GM23338 (cell line): ENCODE measurements at regions not wholly inside any gene's neighbourhood (a gene's known extent, or its start where the extent isn't known, plus 50 kb on each side); places are given as distances from the start of the nearest gene placed in this dataset.

ENCODE experiments used
- ATAC-seq: fragments of 200-7000 bp; cut with Tn5 transposase; 3 replicates; pipeline ENCODE4 v1.9.1; 2020
- DNase-seq: peaks from one replicate; pipeline ENCODE4 v3.0.0-alpha.2; 2015; ENCODE audit warnings: low spot score
- H2AFZ ChIP-seq: fragments of 200-600 bp; sonication (generic); 2 replicates; pipeline ENCODE4 v1.8.0; 2016; ENCODE audit warnings: antibody characterized with exemption, mild to moderate bottlenecking, moderate library complexity
- H3F3A ChIP-seq: fragments of 200-600 bp; sonication (generic); replicated peaks from 2 replicates; pipeline ENCODE4 v1.8.0; 2017; ENCODE audit warnings: antibody characterized with exemption, mixed run types, low read depth
- H3K27ac ChIP-seq: fragments of 200-600 bp; sonication (generic); 2 replicates; pipeline ENCODE4 v1.6.1; 2016; ENCODE audit warnings: low read depth
- H3K27me3 ChIP-seq: fragments of 200-600 bp; sonication (generic); 2 replicates; pipeline ENCODE4 v1.8.0; 2016; ENCODE audit warnings: mild to moderate bottlenecking, mixed run types, moderate library complexity; ENCODE audit not compliant: insufficient read depth
- H3K36me3 ChIP-seq: fragments of 200-600 bp; sonication (generic); 2 replicates; pipeline ENCODE4 v1.8.0; 2016; ENCODE audit warnings: mild to moderate bottlenecking; ENCODE audit not compliant: insufficient read depth
- H3K4me1 ChIP-seq: fragments of 200-600 bp; sonication (generic); 2 replicates; pipeline ENCODE4 v1.8.0; 2016; ENCODE audit warnings: mild to moderate bottlenecking, moderate library complexity; ENCODE audit not compliant: insufficient read depth
- H3K4me2 ChIP-seq: fragments of 200-600 bp; sonication (generic); 2 replicates; pipeline ENCODE4 v1.7.1; 2017; ENCODE audit warnings: mixed run types
- H3K4me3 ChIP-seq: fragments of 200-600 bp; sonication (generic); 2 replicates; pipeline ENCODE4 v1.6.1; 2016; ENCODE audit warnings: mixed run types
- H3K79me2 ChIP-seq: fragments of 200-600 bp; sonication (generic); replicated peaks from 2 replicates; pipeline ENCODE4 v1.8.0; 2017; ENCODE audit warnings: mild to moderate bottlenecking; ENCODE audit not compliant: insufficient read depth
- H3K9me2 ChIP-seq: fragments of 200-600 bp; sonication (generic); 2 replicates; pipeline ENCODE4 v1.8.0; 2017; ENCODE audit not compliant: insufficient read depth
- H4K20me1 ChIP-seq: fragments of 200-600 bp; sonication (generic); replicated peaks from 2 replicates; pipeline ENCODE4 v1.8.0; 2017; ENCODE audit warnings: mild to moderate bottlenecking; ENCODE audit not compliant: insufficient read depth
- H3K27ac Mint-ChIP-seq: 2 replicates; pipeline ENCODE4 v1.8.0; 2020; ENCODE audit warnings: inconsistent platforms, mild to moderate bottlenecking, moderate library complexity, mixed read lengths
- H3K27me3 Mint-ChIP-seq: 3 replicates; pipeline ENCODE4 v1.8.0; 2022; ENCODE audit warnings: low read depth, mild to moderate bottlenecking, moderate library complexity, mixed read lengths, inconsistent platforms; ENCODE audit not compliant: insufficient read depth, poor library complexity
- H3K36me3 Mint-ChIP-seq: 3 replicates; pipeline ENCODE4 v1.8.0; 2021; ENCODE audit warnings: low read depth, mild to moderate bottlenecking, inconsistent platforms, moderate library complexity, mixed read lengths
- H3K4me1 Mint-ChIP-seq: 3 replicates; pipeline ENCODE4 v1.8.0; 2020; ENCODE audit warnings: mild to moderate bottlenecking, inconsistent platforms, mixed read lengths
- H3K4me3 Mint-ChIP-seq: 3 replicates; pipeline ENCODE4 v1.8.0; 2021; ENCODE audit warnings: moderate library complexity, mild to moderate bottlenecking, inconsistent platforms, mixed read lengths
- H3K9me3 Mint-ChIP-seq: 3 replicates; pipeline ENCODE4 v1.8.0; 2020; ENCODE audit warnings: moderate library complexity, mild to moderate bottlenecking, inconsistent platforms, mixed read lengths
- CREB1 ChIP-seq: fragments of 250-450 bp; sonication (Bioruptor Pico); IDR thresholded peaks from 2 replicates; pipeline ENCODE4 v1.5.0; 2020; ENCODE audit warnings: low read depth, mild to moderate bottlenecking, moderate library complexity
- EZH2phosphoT487 ChIP-seq: fragments of 200-600 bp; sonication (generic); IDR thresholded peaks from one replicate; pipeline ENCODE4 v1.8.1; 2018; ENCODE audit warnings: antibody characterized with exemption; ENCODE audit not compliant: unreplicated experiment
- POLR2AphosphoS5 ChIP-seq: IDR thresholded peaks from 2 replicates; pipeline ENCODE4 v1.6.1; 2016; ENCODE audit warnings: antibody characterized with exemption, low read depth
- STAT1 ChIP-seq: IDR thresholded peaks from one replicate; pipeline ENCODE4 v1.6.1; 2016; ENCODE audit warnings: antibody characterized with exemption; ENCODE audit not compliant: unreplicated experiment
- ZNF114 ChIP-seq: fragments of 250-450 bp; sonication (Bioruptor Pico); IDR thresholded peaks from 2 replicates; pipeline ENCODE4 v1.5.0; 2020; ENCODE audit warnings: mild to moderate bottlenecking, moderate library complexity
- TF ChIP-seq, protein P1 (sequence below): IDR thresholded peaks from 2 replicates; pipeline ENCODE4 v1.6.1; 2016; ENCODE audit warnings: antibody characterized with exemption
- TF ChIP-seq, protein P2 (sequence below): fragments of 250-450 bp; sonication (Bioruptor Pico); IDR thresholded peaks from 2 replicates; pipeline ENCODE4 v1.5.0; 2020; ENCODE audit warnings: mild to moderate bottlenecking, moderate library complexity

DNA sequence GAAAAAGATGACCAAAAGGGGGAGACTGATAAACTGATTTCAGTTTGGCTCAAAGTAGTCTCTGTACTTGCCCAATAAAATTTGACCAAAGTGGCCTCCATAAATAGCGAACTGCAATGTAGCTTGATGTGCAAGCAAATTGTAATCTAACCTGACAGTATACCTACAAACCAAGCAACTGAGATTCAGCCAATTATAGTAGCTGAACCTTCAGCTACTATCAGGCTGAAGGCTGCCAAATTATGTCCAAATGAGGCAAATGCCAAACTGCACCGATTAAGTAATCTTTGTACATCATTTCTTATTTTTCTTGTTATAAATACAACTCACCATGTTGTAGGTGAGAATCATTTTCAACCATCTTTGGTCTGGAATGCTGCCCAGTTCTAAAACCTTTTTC lies 390.6 kb downstream of the CDH9 start:
- H3K36me3 ChIP-seq, result no peaks in the 10 kb centered on the region
- Mint-ChIP-seq H3K27ac (no peak overlapping the region; the same call in 1 of the 2 replicates), H3K9me3 (peaks cover 7% of the 10 kb centered on the region; the same call in 2 of the 3 replicates), H3K4me1 (peaks cover 3% of the 10 kb centered on the region; the same call in 1 of the 3 replicates), H3K27me3 (no peaks in the 10 kb centered on the region), H3K36me3 (peaks cover 2% of the 10 kb centered on the region; the same call in 1 of the 3 replicates), H3K4me3 (no peak overlapping the region)
- no peak for DNase-seq
- no peaks in the 10 kb centered on the region for H4K20me1 ChIP-seq
- no peaks in the 10 kb centered on the region for H3F3A ChIP-seq
- H3K4me1 ChIP-seq, result no peaks in the 10 kb centered on the region
- no peak for ATAC-seq
- no peak overlapping the region for H3K27ac ChIP-seq
- no peaks in the 10 kb centered on the region for H3K79me2 ChIP-seq
- peak overlapping the region; percentile 25; the same call in 1 of the 2 replicates for H2AFZ ChIP-seq
- TF ChIP-seq ZNF114 (CRISPR knock-in tag) (no peak), POLR2AphosphoS5 (no peak), EZH2phosphoT487 (no peak), CREB1 (no peak), STAT1 (no peak)
- TF ChIP-seq, protein P1, sequence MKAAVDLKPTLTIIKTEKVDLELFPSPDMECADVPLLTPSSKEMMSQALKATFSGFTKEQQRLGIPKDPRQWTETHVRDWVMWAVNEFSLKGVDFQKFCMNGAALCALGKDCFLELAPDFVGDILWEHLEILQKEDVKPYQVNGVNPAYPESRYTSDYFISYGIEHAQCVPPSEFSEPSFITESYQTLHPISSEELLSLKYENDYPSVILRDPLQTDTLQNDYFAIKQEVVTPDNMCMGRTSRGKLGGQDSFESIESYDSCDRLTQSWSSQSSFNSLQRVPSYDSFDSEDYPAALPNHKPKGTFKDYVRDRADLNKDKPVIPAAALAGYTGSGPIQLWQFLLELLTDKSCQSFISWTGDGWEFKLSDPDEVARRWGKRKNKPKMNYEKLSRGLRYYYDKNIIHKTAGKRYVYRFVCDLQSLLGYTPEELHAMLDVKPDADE, result no peak
- TF ChIP-seq, protein P2, sequence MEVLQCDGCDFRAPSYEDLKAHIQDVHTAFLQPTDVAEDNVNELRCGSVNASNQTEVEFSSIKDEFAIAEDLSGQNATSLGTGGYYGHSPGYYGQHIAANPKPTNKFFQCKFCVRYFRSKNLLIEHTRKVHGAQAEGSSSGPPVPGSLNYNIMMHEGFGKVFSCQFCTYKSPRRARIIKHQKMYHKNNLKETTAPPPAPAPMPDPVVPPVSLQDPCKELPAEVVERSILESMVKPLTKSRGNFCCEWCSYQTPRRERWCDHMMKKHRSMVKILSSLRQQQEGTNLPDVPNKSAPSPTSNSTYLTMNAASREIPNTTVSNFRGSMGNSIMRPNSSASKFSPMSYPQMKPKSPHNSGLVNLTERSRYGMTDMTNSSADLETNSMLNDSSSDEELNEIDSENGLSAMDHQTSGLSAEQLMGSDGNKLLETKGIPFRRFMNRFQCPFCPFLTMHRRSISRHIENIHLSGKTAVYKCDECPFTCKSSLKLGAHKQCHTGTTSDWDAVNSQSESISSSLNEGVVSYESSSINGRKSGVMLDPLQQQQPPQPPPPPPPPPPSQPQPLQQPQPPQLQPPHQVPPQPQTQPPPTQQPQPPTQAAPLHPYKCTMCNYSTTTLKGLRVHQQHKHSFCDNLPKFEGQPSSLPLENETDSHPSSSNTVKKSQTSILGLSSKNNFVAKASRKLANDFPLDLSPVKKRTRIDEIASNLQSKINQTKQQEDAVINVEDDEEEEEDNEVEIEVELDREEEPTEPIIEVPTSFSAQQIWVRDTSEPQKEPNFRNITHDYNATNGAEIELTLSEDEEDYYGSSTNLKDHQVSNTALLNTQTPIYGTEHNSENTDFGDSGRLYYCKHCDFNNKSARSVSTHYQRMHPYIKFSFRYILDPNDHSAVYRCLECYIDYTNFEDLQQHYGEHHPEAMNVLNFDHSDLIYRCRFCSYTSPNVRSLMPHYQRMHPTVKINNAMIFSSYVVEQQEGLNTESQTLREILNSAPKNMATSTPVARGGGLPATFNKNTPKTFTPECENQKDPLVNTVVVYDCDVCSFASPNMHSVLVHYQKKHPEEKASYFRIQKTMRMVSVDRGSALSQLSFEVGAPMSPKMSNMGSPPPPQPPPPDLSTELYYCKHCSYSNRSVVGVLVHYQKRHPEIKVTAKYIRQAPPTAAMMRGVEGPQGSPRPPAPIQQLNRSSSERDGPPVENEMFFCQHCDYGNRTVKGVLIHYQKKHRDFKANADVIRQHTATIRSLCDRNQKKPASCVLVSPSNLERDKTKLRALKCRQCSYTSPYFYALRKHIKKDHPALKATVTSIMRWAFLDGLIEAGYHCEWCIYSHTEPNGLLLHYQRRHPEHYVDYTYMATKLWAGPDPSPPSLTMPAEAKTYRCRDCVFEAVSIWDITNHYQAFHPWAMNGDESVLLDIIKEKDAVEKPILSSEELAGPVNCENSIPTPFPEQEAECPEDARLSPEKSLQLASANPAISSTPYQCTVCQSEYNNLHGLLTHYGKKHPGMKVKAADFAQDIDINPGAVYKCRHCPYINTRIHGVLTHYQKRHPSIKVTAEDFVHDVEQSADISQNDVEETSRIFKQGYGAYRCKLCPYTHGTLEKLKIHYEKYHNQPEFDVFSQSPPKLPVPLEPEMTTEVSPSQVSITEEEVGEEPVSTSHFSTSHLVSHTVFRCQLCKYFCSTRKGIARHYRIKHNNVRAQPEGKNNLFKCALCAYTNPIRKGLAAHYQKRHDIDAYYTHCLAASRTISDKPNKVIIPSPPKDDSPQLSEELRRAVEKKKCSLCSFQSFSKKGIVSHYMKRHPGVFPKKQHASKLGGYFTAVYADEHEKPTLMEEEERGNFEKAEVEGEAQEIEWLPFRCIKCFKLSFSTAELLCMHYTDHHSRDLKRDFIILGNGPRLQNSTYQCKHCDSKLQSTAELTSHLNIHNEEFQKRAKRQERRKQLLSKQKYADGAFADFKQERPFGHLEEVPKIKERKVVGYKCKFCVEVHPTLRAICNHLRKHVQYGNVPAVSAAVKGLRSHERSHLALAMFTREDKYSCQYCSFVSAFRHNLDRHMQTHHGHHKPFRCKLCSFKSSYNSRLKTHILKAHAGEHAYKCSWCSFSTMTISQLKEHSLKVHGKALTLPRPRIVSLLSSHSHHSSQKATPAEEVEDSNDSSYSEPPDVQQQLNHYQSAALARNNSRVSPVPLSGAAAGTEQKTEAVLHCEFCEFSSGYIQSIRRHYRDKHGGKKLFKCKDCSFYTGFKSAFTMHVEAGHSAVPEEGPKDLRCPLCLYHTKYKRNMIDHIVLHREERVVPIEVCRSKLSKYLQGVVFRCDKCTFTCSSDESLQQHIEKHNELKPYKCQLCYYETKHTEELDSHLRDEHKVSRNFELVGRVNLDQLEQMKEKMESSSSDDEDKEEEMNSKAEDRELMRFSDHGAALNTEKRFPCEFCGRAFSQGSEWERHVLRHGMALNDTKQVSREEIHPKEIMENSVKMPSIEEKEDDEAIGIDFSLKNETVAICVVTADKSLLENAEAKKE (CRISPR knock-in tag), result no peak
- no peak overlapping the region for H3K4me2 ChIP-seq
- H3K9me2 ChIP-seq, result 0 out of 2 replicates have a peak, but pooled peaks cover 3% of the 10 kb centered on the region
- H3K4me3 ChIP-seq, result no peak overlapping the region
- no peaks in the 10 kb centered on the region for H3K27me3 ChIP-seq
